Osteocyte (in vitro differentiated cells): ENCODE measurements at regions not wholly inside any gene's neighbourhood (a gene's known extent, or its start where the extent isn't known, plus 50 kb on each side); places are given as distances from the start of the nearest gene placed in this dataset.

Experiments used
- DNase-seq: peaks from one replicate; pipeline ENCODE4 v3.0.0; 2021; ENCODE audit warnings: mixed read lengths; ENCODE audit not compliant: unreplicated experiment; ENCODE audit errors: extremely low spot score
- H3K27ac Mint-ChIP-seq: one replicate; pipeline ENCODE4 v1.8.0; 2021; ENCODE audit warnings: mild to moderate bottlenecking, mixed read lengths; ENCODE audit not compliant: unreplicated experiment
- H3K27me3 Mint-ChIP-seq: one replicate; pipeline ENCODE4 v1.8.0; 2021; ENCODE audit warnings: mixed read lengths; ENCODE audit not compliant: unreplicated experiment
- H3K36me3 Mint-ChIP-seq: one replicate; pipeline ENCODE4 v1.8.0; 2021; ENCODE audit warnings: mixed read lengths; ENCODE audit not compliant: unreplicated experiment
- H3K4me1 Mint-ChIP-seq: one replicate; pipeline ENCODE4 v1.8.0; 2021; ENCODE audit warnings: mixed read lengths; ENCODE audit not compliant: unreplicated experiment
- H3K4me3 Mint-ChIP-seq: one replicate; pipeline ENCODE4 v1.8.0; 2021; ENCODE audit warnings: mild to moderate bottlenecking, moderate library complexity, mixed read lengths; ENCODE audit not compliant: unreplicated experiment
- H3K9me3 Mint-ChIP-seq: one replicate; pipeline ENCODE4 v1.8.0; 2021; ENCODE audit warnings: mixed read lengths; ENCODE audit not compliant: unreplicated experiment
- CTCF ChIP-seq: fragments of 200-600 bp; sonication (generic); IDR thresholded peaks from 2 replicates; pipeline ENCODE4 v1.5.0; 2021; ENCODE audit warnings: antibody characterized with exemption, mild to moderate bottlenecking, moderate library complexity

GRCh38 chr1:244339073-244339692, 112.5 kb downstream of the ADSS2 start:
- H3K4me1 Mint-ChIP-seq = peaks cover 16% of the 10 kb centered on the region
- H3K4me3 Mint-ChIP-seq = no peak overlapping the region
- H3K27me3 Mint-ChIP-seq = no peaks in the 10 kb centered on the region
- no peaks in the 10 kb centered on the region for H3K36me3 Mint-ChIP-seq
- no peak for TF ChIP-seq CTCF
- no peak for DNase-seq
- no peak overlapping the region for H3K27ac Mint-ChIP-seq
- no peaks in the 10 kb centered on the region for H3K9me3 Mint-ChIP-seq

GRCh38 chr1:244339776-244340175, 111.9 kb downstream of the ADSS2 start:
- Mint-ChIP-seq H3K27ac (no peak overlapping the region), H3K4me1 (peaks cover 14% of the 10 kb centered on the region)
- TF ChIP-seq CTCF = no peak

GRCh38 chr1:244340396-244340795, 111.3 kb downstream of the ADSS2 start:
- DNase-seq = peak; percentile 76
- H3K9me3 Mint-ChIP-seq = no peaks in the 10 kb centered on the region
- no peaks in the 10 kb centered on the region for H3K27me3 Mint-ChIP-seq
- TF ChIP-seq CTCF = no peak
- no peak overlapping the region for H3K27ac Mint-ChIP-seq
- H3K36me3 Mint-ChIP-seq = no peaks in the 10 kb centered on the region
- H3K4me3 Mint-ChIP-seq = no peak overlapping the region
- H3K4me1 Mint-ChIP-seq = peaks cover 13% of the 10 kb centered on the region

More at GRCh38 chr1:244339776-244340175, 111.9 kb downstream of the ADSS2 start:
- Mint-ChIP-seq H3K9me3 (no peaks in the 10 kb centered on the region), H3K4me3 (no peak overlapping the region), H3K27me3 (no peaks in the 10 kb centered on the region), H3K36me3 (no peaks in the 10 kb centered on the region)
- peak; percentile 66 for DNase-seq

- Mint-ChIP-seq H3K27ac (peak overlapping the region; percentile 52), H3K36me3 (no peaks in the 10 kb centered on the region), H3K9me3 (no peaks in the 10 kb centered on the region), H3K4me3 (no peak overlapping the region), H3K4me1 (peaks cover 13% of the 10 kb centered on the region), H3K27me3 (no peaks in the 10 kb centered on the region)
- TF ChIP-seq CTCF = no peak
- peak; percentile 46 for DNase-seq
Observed at GRCh38 chr1:244341455-244342450, 110.0 kb downstream of the ADSS2 start.

GRCh38 chr1:244344001-244344400, 107.7 kb downstream of the ADSS2 start:
- peak; percentile 30 for DNase-seq
- peaks cover 27% of the 10 kb centered on the region for H3K4me1 Mint-ChIP-seq
- H3K27me3 Mint-ChIP-seq = no peaks in the 10 kb centered on the region
- H3K36me3 Mint-ChIP-seq = no peaks in the 10 kb centered on the region
- TF ChIP-seq CTCF = no peak
- H3K4me3 Mint-ChIP-seq = no peak overlapping the region
- H3K9me3 Mint-ChIP-seq = no peaks in the 10 kb centered on the region
- H3K27ac Mint-ChIP-seq = no peak overlapping the region
